ENCODE measurements at regions not wholly inside any gene's neighbourhood (a gene's known extent, or its start where the extent isn't known, plus 50 kb on each side); places are given as distances from the start of the nearest gene placed in this dataset.

GRCh38 chr9:115367780-115368525 lies 250.0 kb upstream of the TNC start:
- Mint-ChIP-seq H3K27me3 (no peaks in the 10 kb centered on the region), H3K4me1 (ENCODE audit: low read depth) (peaks cover 9% of the 10 kb centered on the region), H3K27ac (no peak overlapping the region), H3K4me3 (ENCODE audit: low read depth) (no peak overlapping the region), H3K9me3 (ENCODE audit: low read depth) (peaks cover 5% of the 10 kb centered on the region), H3K36me3 (ENCODE audit: insufficient read depth) (no peaks in the 10 kb centered on the region)
- no peak for TF ChIP-seq CTCF (IDR thresholded peaks at IDR 0.05; ENCODE audit: unreplicated experiment)
- no peak for DNase-seq (ENCODE audit: low spot score, unreplicated experiment)

- H3K4me3 Mint-ChIP-seq (ENCODE audit: low read depth): no peak overlapping the region
- peaks cover 12% of the 10 kb centered on the region for H3K9me3 Mint-ChIP-seq (ENCODE audit: low read depth)
- DNase-seq (ENCODE audit: low spot score, unreplicated experiment): no peak
- no peak for TF ChIP-seq CTCF (IDR thresholded peaks at IDR 0.05; ENCODE audit: unreplicated experiment)
- H3K27ac Mint-ChIP-seq: no peak overlapping the region
- H3K27me3 Mint-ChIP-seq: no peaks in the 10 kb centered on the region
- H3K36me3 Mint-ChIP-seq (ENCODE audit: insufficient read depth): no peaks in the 10 kb centered on the region
- H3K4me1 Mint-ChIP-seq (ENCODE audit: low read depth): peaks cover 14% of the 10 kb centered on the region
Measured at GRCh38 chr9:115369322-115369957, 251.5 kb upstream of the TNC start.

GRCh38 chr9:115373000-115373709 lies 255.2 kb upstream of the TNC start:
- no peak for TF ChIP-seq CTCF (IDR thresholded peaks at IDR 0.05; ENCODE audit: unreplicated experiment)
- peaks cover 5% of the 10 kb centered on the region for H3K4me1 Mint-ChIP-seq (ENCODE audit: low read depth)
- no peak for DNase-seq (ENCODE audit: low spot score, unreplicated experiment)
- no peaks in the 10 kb centered on the region for H3K27me3 Mint-ChIP-seq
- H3K9me3 Mint-ChIP-seq (ENCODE audit: low read depth): peaks cover 15% of the 10 kb centered on the region
- no peak overlapping the region for H3K4me3 Mint-ChIP-seq (ENCODE audit: low read depth)
- peak overlapping the region; percentile 94 for H3K27ac Mint-ChIP-seq
- H3K36me3 Mint-ChIP-seq (ENCODE audit: insufficient read depth): peaks cover 2% of the 10 kb centered on the region

GRCh38 chr9:115373710-115374045 lies 255.7 kb upstream of the TNC start:
- Mint-ChIP-seq H3K9me3 (ENCODE audit: low read depth) (peaks cover 15% of the 10 kb centered on the region), H3K27me3 (no peaks in the 10 kb centered on the region), H3K27ac (peak overlapping the region; percentile 33), H3K36me3 (ENCODE audit: insufficient read depth) (peaks cover 2% of the 10 kb centered on the region), H3K4me3 (ENCODE audit: low read depth) (no peak overlapping the region), H3K4me1 (ENCODE audit: low read depth) (peaks cover 5% of the 10 kb centered on the region)
- no peak for TF ChIP-seq CTCF (IDR thresholded peaks at IDR 0.05; ENCODE audit: unreplicated experiment)
- no peak for DNase-seq (ENCODE audit: low spot score, unreplicated experiment)

GRCh38 chr9:115374724-115375268 lies 256.8 kb upstream of the TNC start:
- TF ChIP-seq CTCF (IDR thresholded peaks at IDR 0.05; ENCODE audit: unreplicated experiment): no peak
- no peak overlapping the region for H3K4me3 Mint-ChIP-seq (ENCODE audit: low read depth)
- H3K27me3 Mint-ChIP-seq: no peaks in the 10 kb centered on the region
- peaks cover 5% of the 10 kb centered on the region for H3K4me1 Mint-ChIP-seq (ENCODE audit: low read depth)
- no peak overlapping the region for H3K27ac Mint-ChIP-seq
- H3K36me3 Mint-ChIP-seq (ENCODE audit: insufficient read depth): peaks cover 2% of the 10 kb centered on the region
- DNase-seq (ENCODE audit: low spot score, unreplicated experiment): no peak
- H3K9me3 Mint-ChIP-seq (ENCODE audit: low read depth): peaks cover 15% of the 10 kb centered on the region
